Astrocyte (in vitro differentiated cells and primary cell): ENCODE measurements at regions not wholly inside any gene's neighbourhood (a gene's known extent, or its start where the extent isn't known, plus 50 kb on each side); places are given as distances from the start of the nearest gene placed in this dataset.
A peak's percentile ranks its signal among the peaks of the same experiment; 100 is the strongest.

ENCODE experiments used
- DNase-seq: peaks from one replicate; pipeline ENCODE4 v3.0.0-alpha.2; 2010; ENCODE audit warnings: low read depth
- FAIRE-seq: peaks from 2 replicates; lab custom pipeline; 2011; peaks lifted over from hg19 to GRCh38; lab: Jason Lieb, UNC
- H2AFZ ChIP-seq: 2 replicates; pipeline ENCODE4 v1.6.0; 2012; ENCODE audit warnings: low read depth, low read length, inconsistent platforms
- H3K27ac ChIP-seq: 2 replicates; pipeline ENCODE4 v1.5.1; 2011; ENCODE audit warnings: low read depth, low read length, inconsistent platforms
- H3K27me3 ChIP-seq: 2 replicates; pipeline ENCODE4 v1.6.0; 2011; ENCODE audit warnings: low read length, inconsistent platforms; ENCODE audit not compliant: insufficient read depth
- H3K36me3 ChIP-seq: 2 replicates; pipeline ENCODE4 v1.5.1; 2011; ENCODE audit warnings: low read length, inconsistent platforms; ENCODE audit not compliant: insufficient read depth
- H3K4me1 ChIP-seq: 2 replicates; pipeline ENCODE4 v1.5.1; 2011; ENCODE audit warnings: low read length, inconsistent platforms; ENCODE audit not compliant: insufficient read depth
- H3K4me2 ChIP-seq: 2 replicates; pipeline ENCODE4 v1.6.0; 2012; ENCODE audit warnings: low read length, inconsistent platforms
- H3K4me3 ChIP-seq: 2 replicates; pipeline ENCODE4 v1.5.1; 2011; ENCODE audit warnings: low read depth, mild to moderate bottlenecking, low read length, inconsistent platforms; ENCODE audit not compliant: insufficient read depth
- H3K79me2 ChIP-seq: 2 replicates; pipeline ENCODE4 v1.6.0; 2012; ENCODE audit warnings: mild to moderate bottlenecking, low read length, inconsistent platforms; ENCODE audit not compliant: insufficient read depth
- H3K9ac ChIP-seq: 2 replicates; pipeline ENCODE4 v1.6.0; 2012; ENCODE audit warnings: mild to moderate bottlenecking, low read length, inconsistent platforms
- H3K9me3 ChIP-seq: 2 replicates; pipeline ENCODE4 v1.5.1; 2012; ENCODE audit warnings: low read depth, mild to moderate bottlenecking, low read length, inconsistent platforms; ENCODE audit not compliant: insufficient read depth
- H4K20me1 ChIP-seq: 2 replicates; pipeline ENCODE4 v1.6.0; 2012; ENCODE audit warnings: low read length, inconsistent platforms; ENCODE audit not compliant: insufficient read depth
- H3K27ac Mint-ChIP-seq: one replicate; pipeline ENCODE4 v1.8.0; 2021; ENCODE audit warnings: mild to moderate bottlenecking, mixed read lengths; ENCODE audit not compliant: unreplicated experiment
- H3K27me3 Mint-ChIP-seq: one replicate; pipeline ENCODE4 v1.8.0; 2021; ENCODE audit warnings: low read depth, mixed read lengths; ENCODE audit not compliant: unreplicated experiment
- H3K36me3 Mint-ChIP-seq: one replicate; pipeline ENCODE4 v1.8.0; 2021; ENCODE audit warnings: low read depth, mixed read lengths; ENCODE audit not compliant: unreplicated experiment
- H3K4me1 Mint-ChIP-seq: one replicate; pipeline ENCODE4 v1.8.0; 2021; ENCODE audit warnings: low read depth, mixed read lengths; ENCODE audit not compliant: unreplicated experiment
- H3K4me3 Mint-ChIP-seq: one replicate; pipeline ENCODE4 v1.8.0; 2021; ENCODE audit warnings: mild to moderate bottlenecking, moderate library complexity, mixed read lengths; ENCODE audit not compliant: unreplicated experiment
- H3K9me3 Mint-ChIP-seq: one replicate; pipeline ENCODE4 v1.8.0; 2021; ENCODE audit warnings: mild to moderate bottlenecking, mixed read lengths; ENCODE audit not compliant: unreplicated experiment
- CTCF ChIP-seq: IDR thresholded peaks from 2 replicates; pipeline ENCODE4 v1.5.1; 2011; ENCODE audit warnings: low read depth, mild to moderate bottlenecking, inconsistent platforms, low read length, moderate library complexity; ENCODE audit not compliant: insufficient read depth
- EZH2 ChIP-seq: IDR thresholded peaks from 2 replicates; pipeline ENCODE4 v1.6.1; 2012; ENCODE audit warnings: mild to moderate bottlenecking, low read length, inconsistent platforms; ENCODE audit not compliant: insufficient read depth

GRCh38 chrX:39905538-39905891 lies 192.2 kb downstream of the BCOR start:
- Histone ChIP-seq H3K4me1 (peaks cover 37% of the 10 kb centered on the region), H3K27ac (peak overlapping the region; percentile 19), H4K20me1 (no peaks in the 10 kb centered on the region), H3K79me2 (no peaks in the 10 kb centered on the region), H3K9ac (peak overlapping the region; percentile 50), H3K27me3 (no peaks in the 10 kb centered on the region), H3K36me3 (no peaks in the 10 kb centered on the region), H3K9me3 (no peaks in the 10 kb centered on the region), H2AFZ (peak overlapping the region; percentile 16), H3K4me2 (peak overlapping the region; percentile 70), H3K4me3 (no peak overlapping the region)
- DNase-seq, result no peak
- no peak for TF ChIP-seq CTCF
- TF ChIP-seq EZH2, result no peak
- Mint-ChIP-seq H3K27ac (no peak overlapping the region), H3K4me1 (peaks cover 26% of the 10 kb centered on the region), H3K9me3 (no peaks in the 10 kb centered on the region), H3K4me3 (peak overlapping the region; percentile 27), H3K27me3 (peaks cover 2% of the 10 kb centered on the region), H3K36me3 (no peaks in the 10 kb centered on the region)
- no peak for FAIRE-seq

- no peak for FAIRE-seq
- Histone ChIP-seq H4K20me1 (no peaks in the 10 kb centered on the region), H3K4me2 (peak overlapping the region; percentile 70), H3K79me2 (no peaks in the 10 kb centered on the region), H3K9ac (peak overlapping the region; percentile 50), H3K36me3 (no peaks in the 10 kb centered on the region), H2AFZ (peak overlapping the region; percentile 5), H3K9me3 (no peaks in the 10 kb centered on the region), H3K4me3 (no peak overlapping the region), H3K27ac (peak overlapping the region; percentile 19), H3K27me3 (no peaks in the 10 kb centered on the region), H3K4me1 (peaks cover 34% of the 10 kb centered on the region)
- TF ChIP-seq EZH2 (no peak), CTCF (no peak)
- no peak overlapping the region for H3K27ac Mint-ChIP-seq
- H3K9me3 Mint-ChIP-seq, result no peaks in the 10 kb centered on the region
- no peak for DNase-seq
- peaks cover 26% of the 10 kb centered on the region for H3K4me1 Mint-ChIP-seq
- H3K27me3 Mint-ChIP-seq, result no peaks in the 10 kb centered on the region
- H3K36me3 Mint-ChIP-seq, result no peaks in the 10 kb centered on the region
- H3K4me3 Mint-ChIP-seq, result no peak overlapping the region
Observed at GRCh38 chrX:39905946-39906345, 191.8 kb downstream of the BCOR start.

GRCh38 chrX:39907964-39908661 lies 189.6 kb downstream of the BCOR start:
- Histone ChIP-seq H3K36me3 (no peaks in the 10 kb centered on the region), H3K79me2 (no peaks in the 10 kb centered on the region), H3K27me3 (no peaks in the 10 kb centered on the region), H3K9me3 (no peaks in the 10 kb centered on the region), H3K4me1 (peaks cover 33% of the 10 kb centered on the region), H3K4me3 (no peak overlapping the region), H3K27ac (peak overlapping the region; percentile 68), H3K9ac (peak overlapping the region; percentile 82), H3K4me2 (peak overlapping the region; percentile 82), H2AFZ (no peak overlapping the region), H4K20me1 (no peaks in the 10 kb centered on the region)
- Mint-ChIP-seq H3K4me1 (peaks cover 23% of the 10 kb centered on the region), H3K36me3 (no peaks in the 10 kb centered on the region), H3K9me3 (no peaks in the 10 kb centered on the region), H3K4me3 (peak overlapping the region; percentile 54), H3K27me3 (peaks cover 4% of the 10 kb centered on the region), H3K27ac (peak overlapping the region; percentile 94)
- TF ChIP-seq CTCF (no peak), EZH2 (no peak)
- peak; percentile 47 for FAIRE-seq
- peak; percentile 93 for DNase-seq
